ENCODE measurements at regions not wholly inside any gene's neighbourhood (a gene's known extent, or its start where the extent isn't known, plus 50 kb on each side); places are given as distances from the start of the nearest gene placed in this dataset.

GRCh38 chr6:30005482-30005881 lies 55.6 kb upstream of the POLR1H start:
- DNase-seq (no peak), ATAC-seq (no peak)
- peaks cover 30% of the 10 kb centered on the region in 2 donors for H3K27me3 Mint-ChIP-seq (ENCODE audit: low read depth in 2 of 2)
- peak overlapping the region; percentile 80 for H3K4me3 Mint-ChIP-seq
- Histone ChIP-seq H3K9me3 (ENCODE audit: control insufficient read depth, insufficient read depth, low read length) (no peaks in the 10 kb centered on the region), H3K36me3 (ENCODE audit: control insufficient read depth, insufficient read depth, low read length) (no peaks in the 10 kb centered on the region), H3K4me1 (ENCODE audit: control insufficient read depth, insufficient read depth, low read length) (peaks cover 22% of the 10 kb centered on the region), H3K27me3 (ENCODE audit: control insufficient read depth, insufficient read depth, low read length) (peaks cover 25% of the 10 kb centered on the region), H3K4me3 (ENCODE audit: low read length) (no peak overlapping the region), H3K27ac (ENCODE audit: low read length) (no peak overlapping the region)
- TF ChIP-seq CTCF (IDR thresholded peaks at IDR 0.05): no peak
- peak overlapping the region; percentile 29 to 72 for H3K27ac Mint-ChIP-seq
- H3K36me3 Mint-ChIP-seq: no peaks in the 10 kb centered on the region
- no peaks in the 10 kb centered on the region for H3K9me3 Mint-ChIP-seq
- intact Hi-C loops (cut with micrococcal nuclease): loop anchor here (5.0 kb wide), 1 partner anchor 38 kb away; no protein-coding TSS in a partner anchor
- 91% methylated on average over 3 of the region's 3 CpGs for whole genome bisulfite sequencing (ENCODE audit: insufficient coverage)
- peaks cover 9 to 29% of the 10 kb centered on the region in 2 donors for H3K4me1 Mint-ChIP-seq

- Mint-ChIP-seq H3K4me3 (peak overlapping the region; percentile 80), H3K4me1 (peaks cover 7 to 26% of the 10 kb centered on the region in 2 donors), H3K36me3 (no peaks in the 10 kb centered on the region), H3K27me3 (ENCODE audit: low read depth in 2 of 2) (peaks cover 30% of the 10 kb centered on the region in 2 donors), H3K9me3 (no peaks in the 10 kb centered on the region), H3K27ac (peak overlapping the region in 1 of 2 donors; percentile 72)
- Histone ChIP-seq H3K4me1 (ENCODE audit: control insufficient read depth, insufficient read depth, low read length) (peaks cover 20% of the 10 kb centered on the region), H3K27me3 (ENCODE audit: control insufficient read depth, insufficient read depth, low read length) (peaks cover 25% of the 10 kb centered on the region), H3K36me3 (ENCODE audit: control insufficient read depth, insufficient read depth, low read length) (no peaks in the 10 kb centered on the region), H3K27ac (ENCODE audit: low read length) (no peak overlapping the region), H3K9me3 (ENCODE audit: control insufficient read depth, insufficient read depth, low read length) (no peaks in the 10 kb centered on the region), H3K4me3 (ENCODE audit: low read length) (peak overlapping the region; percentile 30)
- WGBS (ENCODE audit: insufficient coverage): 8% methylated on average over 74 of the region's 74 CpGs
- peak; percentile 18 to 42 for DNase-seq
- intact Hi-C loops (cut with micrococcal nuclease): loop anchor here (5.0 kb wide), 1 partner anchor 39 kb away; no protein-coding TSS in a partner anchor
- ATAC-seq: peak; percentile 35 to 59 (median 58)
- no peak for TF ChIP-seq CTCF (IDR thresholded peaks at IDR 0.05)
Measured at GRCh38 chr6:30006170-30007131, 54.6 kb upstream of the POLR1H start.

DNA sequence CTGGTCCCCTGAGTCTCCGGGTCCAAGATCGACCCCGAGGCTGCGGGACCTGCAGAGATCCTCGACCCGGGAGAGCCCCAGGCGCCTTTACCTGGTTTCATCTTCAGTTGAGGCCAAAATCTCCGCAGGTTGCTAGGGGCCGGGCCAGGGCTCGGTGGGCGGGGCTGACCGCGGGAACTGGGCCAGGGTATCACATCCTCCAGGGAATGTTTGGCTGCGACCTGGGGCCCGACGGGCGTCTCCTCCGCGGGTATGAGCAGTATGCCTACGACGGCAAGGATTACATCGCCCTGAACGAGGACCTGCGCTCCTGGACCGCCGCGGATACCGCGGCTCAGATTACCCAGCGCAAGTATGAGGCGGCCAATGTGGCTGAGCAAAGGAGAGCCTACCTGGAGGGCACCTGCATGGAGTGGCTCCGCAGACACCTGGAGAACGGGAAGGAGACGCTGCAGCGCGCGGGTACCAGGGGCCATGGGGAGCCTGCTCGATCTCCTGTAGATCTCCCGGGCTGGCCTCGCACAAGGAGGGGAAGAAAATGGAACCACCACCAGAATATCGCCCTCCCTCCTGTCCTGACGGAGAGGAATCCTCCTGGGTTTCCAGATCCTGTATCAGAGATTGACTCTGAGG lies 53.8 kb upstream of the POLR1H start:
- Mint-ChIP-seq H3K4me1 (peaks cover 7 to 26% of the 10 kb centered on the region in 2 donors), H3K27me3 (ENCODE audit: low read depth in 2 of 2) (peaks cover 30% of the 10 kb centered on the region in 2 donors), H3K27ac (no peak overlapping the region), H3K36me3 (no peaks in the 10 kb centered on the region), H3K9me3 (no peaks in the 10 kb centered on the region), H3K4me3 (peak overlapping the region; percentile 60)
- TF ChIP-seq CTCF (IDR thresholded peaks at IDR 0.05): no peak
- whole genome bisulfite sequencing (ENCODE audit: insufficient coverage): 8% methylated on average over 42 of the region's 42 CpGs
- ATAC-seq (peak; percentile 5 to 44 (median 35)), DNase-seq (peak in 1 of 2 donors; percentile 37)
- peak overlapping the region; percentile 30 for H3K4me3 ChIP-seq (ENCODE audit: low read length)
- H3K9me3 ChIP-seq (ENCODE audit: control insufficient read depth, insufficient read depth, low read length): no peaks in the 10 kb centered on the region
- peaks cover 20% of the 10 kb centered on the region for H3K4me1 ChIP-seq (ENCODE audit: control insufficient read depth, insufficient read depth, low read length)
- intact Hi-C loops (cut with micrococcal nuclease): loop anchor here (5.0 kb wide), 1 partner anchor 40 kb away; no protein-coding TSS in a partner anchor
- peaks cover 25% of the 10 kb centered on the region for H3K27me3 ChIP-seq (ENCODE audit: control insufficient read depth, insufficient read depth, low read length)
- no peak overlapping the region for H3K27ac ChIP-seq (ENCODE audit: low read length)
- H3K36me3 ChIP-seq (ENCODE audit: control insufficient read depth, insufficient read depth, low read length): no peaks in the 10 kb centered on the region

Measured in natural killer cell (primary cell).